ENCODE measurements at regions not wholly inside any gene's neighbourhood (a gene's known extent, or its start where the extent isn't known, plus 50 kb on each side); places are given as distances from the start of the nearest gene placed in this dataset.
"Not testable (repeated sequence)": the region's sequence is repeated elsewhere in the genome, so short reads cannot be mapped to it uniquely, and the experiment has no call there.

DNA sequence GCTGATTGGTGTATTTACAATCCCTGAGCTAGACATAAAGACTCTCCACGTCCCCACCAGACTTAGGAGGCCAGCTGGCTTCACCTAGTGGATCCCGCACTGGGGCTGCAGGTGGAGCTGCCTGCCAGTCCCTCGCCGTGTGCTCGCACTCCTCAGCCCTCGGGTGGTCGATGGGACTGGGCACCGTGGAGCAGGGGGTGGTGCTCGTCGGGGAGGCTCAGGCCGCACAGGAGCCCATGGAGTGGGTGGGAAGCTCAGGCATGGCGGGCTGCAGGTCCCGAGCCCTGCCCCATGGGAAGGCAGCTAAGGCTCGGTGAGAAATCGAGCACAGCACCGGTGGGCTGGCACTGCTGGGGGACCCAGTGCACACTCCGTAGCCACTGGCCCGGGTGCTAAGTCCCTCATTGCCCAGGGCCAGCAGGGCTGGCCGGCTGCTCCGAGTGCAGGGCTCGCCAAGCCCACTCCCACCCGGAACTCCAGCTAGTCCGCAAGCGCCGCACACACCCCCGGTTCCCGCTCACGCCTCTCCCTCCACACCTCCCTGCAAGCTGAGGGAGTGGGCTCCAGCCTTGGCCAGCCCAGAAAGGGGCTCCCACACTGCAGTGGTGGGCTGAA lies 1441.2 kb upstream of the ACVR2A start:
- not testable (repeated sequence) for H3K27ac Mint-ChIP-seq

GRCh38 chr2:146392631-146393030 lies 1452.2 kb upstream of the ACVR2A start:
- no peak for DNase-seq (ENCODE audit: low spot score in 2 of 2, unreplicated experiment in 2 of 2)
- Mint-ChIP-seq H3K9me3 (no peaks in the 10 kb centered on the region), H3K4me3 (no peak overlapping the region), H3K36me3 (no peaks in the 10 kb centered on the region), H3K4me1 (peaks cover 2% of the 10 kb centered on the region), H3K27ac (no peak overlapping the region), H3K27me3 (ENCODE audit: low read depth) (peaks cover 13% of the 10 kb centered on the region)
- TF ChIP-seq, protein P1, sequence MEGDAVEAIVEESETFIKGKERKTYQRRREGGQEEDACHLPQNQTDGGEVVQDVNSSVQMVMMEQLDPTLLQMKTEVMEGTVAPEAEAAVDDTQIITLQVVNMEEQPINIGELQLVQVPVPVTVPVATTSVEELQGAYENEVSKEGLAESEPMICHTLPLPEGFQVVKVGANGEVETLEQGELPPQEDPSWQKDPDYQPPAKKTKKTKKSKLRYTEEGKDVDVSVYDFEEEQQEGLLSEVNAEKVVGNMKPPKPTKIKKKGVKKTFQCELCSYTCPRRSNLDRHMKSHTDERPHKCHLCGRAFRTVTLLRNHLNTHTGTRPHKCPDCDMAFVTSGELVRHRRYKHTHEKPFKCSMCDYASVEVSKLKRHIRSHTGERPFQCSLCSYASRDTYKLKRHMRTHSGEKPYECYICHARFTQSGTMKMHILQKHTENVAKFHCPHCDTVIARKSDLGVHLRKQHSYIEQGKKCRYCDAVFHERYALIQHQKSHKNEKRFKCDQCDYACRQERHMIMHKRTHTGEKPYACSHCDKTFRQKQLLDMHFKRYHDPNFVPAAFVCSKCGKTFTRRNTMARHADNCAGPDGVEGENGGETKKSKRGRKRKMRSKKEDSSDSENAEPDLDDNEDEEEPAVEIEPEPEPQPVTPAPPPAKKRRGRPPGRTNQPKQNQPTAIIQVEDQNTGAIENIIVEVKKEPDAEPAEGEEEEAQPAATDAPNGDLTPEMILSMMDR (IDR thresholded peaks at IDR 0.05; ENCODE audit: unreplicated experiment) = no peak

More for the DNA sequence above, 1441.2 kb upstream of the ACVR2A start:
- not testable (repeated sequence) for H3K27me3 Mint-ChIP-seq (ENCODE audit: low read depth); H3K4me3 Mint-ChIP-seq; H3K36me3 Mint-ChIP-seq; DNase-seq (ENCODE audit: low spot score in 2 of 2, unreplicated experiment in 2 of 2); H3K4me1 Mint-ChIP-seq
- H3K9me3 Mint-ChIP-seq = peaks cover 25% of the 10 kb centered on the region

DNA sequence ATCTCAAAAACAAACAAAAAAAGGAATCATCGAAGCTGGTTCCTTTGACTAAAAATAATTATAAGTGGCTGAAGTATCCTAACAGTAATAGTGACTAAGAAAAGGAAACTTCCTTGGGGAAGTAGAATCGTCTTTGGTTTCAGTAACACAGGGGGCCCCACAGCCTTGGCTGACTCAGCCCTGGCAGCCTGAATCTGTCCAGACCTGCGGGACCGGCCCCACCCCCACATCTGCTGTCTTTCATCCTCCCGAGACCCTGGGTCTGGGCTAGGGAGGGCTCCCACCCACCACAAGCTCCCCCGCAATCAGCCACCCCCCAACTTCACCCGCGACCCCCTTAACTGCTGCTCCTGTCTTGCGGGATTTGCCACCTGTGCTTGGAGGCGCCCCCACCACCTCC lies 1452.6 kb upstream of the ACVR2A start:
- no peak overlapping the region for H3K4me3 Mint-ChIP-seq
- DNase-seq (ENCODE audit: low spot score in 2 of 2, unreplicated experiment in 2 of 2) = no peak
- H3K27me3 Mint-ChIP-seq (ENCODE audit: low read depth) = peaks cover 18% of the 10 kb centered on the region
- no peak overlapping the region for H3K27ac Mint-ChIP-seq
- TF ChIP-seq, protein P1 (IDR thresholded peaks at IDR 0.05; ENCODE audit: unreplicated experiment) = no peak
- H3K4me1 Mint-ChIP-seq = peaks cover 2% of the 10 kb centered on the region
- H3K36me3 Mint-ChIP-seq = no peaks in the 10 kb centered on the region
- H3K9me3 Mint-ChIP-seq = no peaks in the 10 kb centered on the region

- Mint-ChIP-seq H3K36me3 (no peaks in the 10 kb centered on the region), H3K4me3 (no peak overlapping the region), H3K4me1 (peaks cover 2% of the 10 kb centered on the region), H3K27ac (no peak overlapping the region), H3K9me3 (no peaks in the 10 kb centered on the region), H3K27me3 (ENCODE audit: low read depth) (peaks cover 34% of the 10 kb centered on the region)
- TF ChIP-seq, protein P1 (IDR thresholded peaks at IDR 0.05; ENCODE audit: unreplicated experiment) = no peak
- no peak for DNase-seq (ENCODE audit: low spot score in 2 of 2, unreplicated experiment in 2 of 2)
Observed at GRCh38 chr2:146388757-146389156, 1456.1 kb upstream of the ACVR2A start.

GRCh38 chr2:146386096-146386495 lies 1458.7 kb upstream of the ACVR2A start:
- H3K4me3 Mint-ChIP-seq = no peak overlapping the region
- TF ChIP-seq, protein P1 (IDR thresholded peaks at IDR 0.05; ENCODE audit: unreplicated experiment) = no peak
- DNase-seq (ENCODE audit: low spot score in 2 of 2, unreplicated experiment in 2 of 2) = no peak
- no peak overlapping the region for H3K27ac Mint-ChIP-seq
- H3K36me3 Mint-ChIP-seq = no peaks in the 10 kb centered on the region
- peaks cover 27% of the 10 kb centered on the region for H3K27me3 Mint-ChIP-seq (ENCODE audit: low read depth)
- H3K4me1 Mint-ChIP-seq = peaks cover 2% of the 10 kb centered on the region
- H3K9me3 Mint-ChIP-seq = no peaks in the 10 kb centered on the region

- TF ChIP-seq, protein P1 (IDR thresholded peaks at IDR 0.05; ENCODE audit: unreplicated experiment) = no peak
- no peak for DNase-seq (ENCODE audit: low spot score in 2 of 2, unreplicated experiment in 2 of 2)
- no peaks in the 10 kb centered on the region for H3K9me3 Mint-ChIP-seq
- H3K4me3 Mint-ChIP-seq = no peak overlapping the region
- H3K36me3 Mint-ChIP-seq = no peaks in the 10 kb centered on the region
- H3K27ac Mint-ChIP-seq = no peak overlapping the region
- H3K27me3 Mint-ChIP-seq (ENCODE audit: low read depth) = peaks cover 22% of the 10 kb centered on the region
- H3K4me1 Mint-ChIP-seq = peaks cover 2% of the 10 kb centered on the region
Observed at GRCh38 chr2:146385031-146385430, 1459.8 kb upstream of the ACVR2A start.

Data from mesothelial cell of epicardium (in vitro differentiated cells).